ENCODE measurements at regions not wholly inside any gene's neighbourhood (a gene's known extent, or its start where the extent isn't known, plus 50 kb on each side); places are given as distances from the start of the nearest gene placed in this dataset.

- TF ChIP-seq CTCF (tag by site-specific recombination; IDR thresholded peaks at IDR 0.05) (no peak), ZNF48 (tag by site-specific recombination; IDR thresholded peaks at IDR 0.05) (no peak), HOXA7 (CRISPR knock-in tag; IDR thresholded peaks at IDR 0.05; ENCODE audit: borderline replicate concordance) (no peak), ZNF513 (tag by site-specific recombination; IDR thresholded peaks at IDR 0.05) (no peak), ELK4 (IDR thresholded peaks at IDR 0.05; ENCODE audit: borderline replicate concordance, low read depth, low read length) (no peak), ZNF24 (tag by site-specific recombination; IDR thresholded peaks at IDR 0.05) (no peak), ZNF549 (tag by site-specific recombination; IDR thresholded peaks at IDR 0.05) (no peak), ZNF175 (tag by site-specific recombination; IDR thresholded peaks at IDR 0.05) (no peak)
These were observed 667.3 kb downstream of the SLC16A7 start for GRCh38 chr12:60263161-60263560.

All from HEK293 (cell line).